Occipital lobe (tissue), 1 donor: ENCODE measurements at regions not wholly inside any gene's neighbourhood (a gene's known extent, or its start where the extent isn't known, plus 50 kb on each side); places are given as distances from the start of the nearest gene placed in this dataset.
A peak's percentile ranks its signal among the peaks of the same experiment; 100 is the strongest.
"Not testable (repeated sequence)": the region's sequence is repeated elsewhere in the genome, so short reads cannot be mapped to it uniquely, and the experiment has no call there.

ENCODE experiments used
- DNase-seq: peaks from one replicate; lab custom pipeline; 2025; lab: John Stamatoyannopoulos, UW

- no peak for DNase-seq
These were observed 93.5 kb downstream of the NAB1 start for GRCh38 chr2:190742431-190742830.

GRCh38 chr2:190744041-190744440 is 95.2 kb downstream of the NAB1 start:
- peak; percentile 15 for DNase-seq

- no peak for DNase-seq
These were observed 98.3 kb downstream of the NAB1 start for GRCh38 chr2:190746971-190747761.

GRCh38 chr2:190748966-190749365 is 100.1 kb downstream of the NAB1 start:
- no peak for DNase-seq

- DNase-seq = no peak
These were observed 107.0 kb downstream of the NAB1 start for GRCh38 chr2:190755772-190756415.

GRCh38 chr2:190759749-190760213 is 110.9 kb downstream of the NAB1 start:
- DNase-seq = no peak

GRCh38 chr2:190760353-190761150 is 111.7 kb downstream of the NAB1 start:
- not testable (repeated sequence) for DNase-seq

GRCh38 chr2:190761216-190761615 is 112.3 kb downstream of the NAB1 start:
- DNase-seq = not testable (repeated sequence)

- no peak for DNase-seq
These were observed 113.7 kb downstream of the NAB1 start for GRCh38 chr2:190762566-190762965.

GRCh38 chr2:190763100-190763499 is 114.2 kb downstream of the NAB1 start:
- no peak for DNase-seq

GRCh38 chr2:190763901-190764514 is 115.1 kb downstream of the NAB1 start:
- no peak for DNase-seq

- no peak for DNase-seq
These were observed 115.0 kb upstream of the GLS start for GRCh38 chr2:190765386-190766173.

GRCh38 chr2:190766174-190766572 is 114.4 kb upstream of the GLS start:
- no peak for DNase-seq

- DNase-seq = no peak
These were observed 114.0 kb upstream of the GLS start for GRCh38 chr2:190766595-190766994.

- DNase-seq = no peak
These were observed 112.8 kb upstream of the GLS start for GRCh38 chr2:190767821-190768220.

GRCh38 chr2:190769258-190769657 is 111.4 kb upstream of the GLS start:
- no peak for DNase-seq

- DNase-seq = no peak
These were observed 108.9 kb upstream of the GLS start for GRCh38 chr2:190771726-190772125.

GRCh38 chr2:190780594-190780993 is 100.0 kb upstream of the GLS start:
- DNase-seq = no peak

GRCh38 chr2:190781604-190782198 is 98.9 kb upstream of the GLS start:
- no peak for DNase-seq

GRCh38 chr2:190782264-190782663 is 98.4 kb upstream of the GLS start:
- DNase-seq = no peak
